GM13977 (cell line): ENCODE measurements at regions not wholly inside any gene's neighbourhood (a gene's known extent, or its start where the extent isn't known, plus 50 kb on each side); places are given as distances from the start of the nearest gene placed in this dataset.
"Not testable (repeated sequence)": the region's sequence is repeated elsewhere in the genome, so short reads cannot be mapped to it uniquely, and the experiment has no call there.

Experiments
- DNase-seq: peaks from one replicate; pipeline ENCODE4 v3.0.0; 2012; ENCODE audit warnings: low spot score
- in situ Hi-C: fragments of 300-500 bp; cut with MboI; formaldehyde crosslinking; loops from one replicate; pipeline ENCODE4 v1.12.0; 2022; ENCODE audit warnings: low sequenced_read_pairs, low pct_unique_long_range_greater_than_20kb, mixed read lengths, inconsistent platforms; ENCODE audit not compliant: unreplicated experiment
- TF ChIP-seq, protein P1 (sequence below): IDR thresholded peaks from 2 replicates; pipeline ENCODE4 v1.5.1; 2012; ENCODE audit warnings: mild to moderate bottlenecking, control low read depth; ENCODE audit not compliant: insufficient read depth; ENCODE audit errors: extremely low read depth, missing control alignments

DNA sequence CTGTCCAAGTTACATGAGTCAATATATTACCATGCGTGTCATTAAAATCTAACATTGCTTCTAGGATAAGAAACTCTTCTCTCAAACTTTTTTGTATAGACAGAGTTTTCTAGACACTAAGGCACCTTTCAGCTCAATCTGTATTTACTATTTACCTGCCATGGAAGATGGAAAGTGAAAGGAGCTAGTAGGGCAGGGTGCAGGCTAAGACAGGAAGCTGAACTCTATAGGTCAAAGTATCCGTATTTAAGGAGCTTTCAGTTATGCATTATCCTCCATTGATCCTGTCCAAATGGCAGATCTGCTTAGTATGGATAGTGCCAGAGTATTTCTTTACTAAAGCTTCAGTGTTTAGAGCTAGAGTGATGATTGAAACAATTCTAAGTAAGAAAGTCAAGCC lies 612.8 kb downstream of the IPMK start:
- DNase-seq: no peak
- in situ Hi-C loops: no loop called here
- TF ChIP-seq, protein P1, sequence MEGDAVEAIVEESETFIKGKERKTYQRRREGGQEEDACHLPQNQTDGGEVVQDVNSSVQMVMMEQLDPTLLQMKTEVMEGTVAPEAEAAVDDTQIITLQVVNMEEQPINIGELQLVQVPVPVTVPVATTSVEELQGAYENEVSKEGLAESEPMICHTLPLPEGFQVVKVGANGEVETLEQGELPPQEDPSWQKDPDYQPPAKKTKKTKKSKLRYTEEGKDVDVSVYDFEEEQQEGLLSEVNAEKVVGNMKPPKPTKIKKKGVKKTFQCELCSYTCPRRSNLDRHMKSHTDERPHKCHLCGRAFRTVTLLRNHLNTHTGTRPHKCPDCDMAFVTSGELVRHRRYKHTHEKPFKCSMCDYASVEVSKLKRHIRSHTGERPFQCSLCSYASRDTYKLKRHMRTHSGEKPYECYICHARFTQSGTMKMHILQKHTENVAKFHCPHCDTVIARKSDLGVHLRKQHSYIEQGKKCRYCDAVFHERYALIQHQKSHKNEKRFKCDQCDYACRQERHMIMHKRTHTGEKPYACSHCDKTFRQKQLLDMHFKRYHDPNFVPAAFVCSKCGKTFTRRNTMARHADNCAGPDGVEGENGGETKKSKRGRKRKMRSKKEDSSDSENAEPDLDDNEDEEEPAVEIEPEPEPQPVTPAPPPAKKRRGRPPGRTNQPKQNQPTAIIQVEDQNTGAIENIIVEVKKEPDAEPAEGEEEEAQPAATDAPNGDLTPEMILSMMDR: no peak

DNA sequence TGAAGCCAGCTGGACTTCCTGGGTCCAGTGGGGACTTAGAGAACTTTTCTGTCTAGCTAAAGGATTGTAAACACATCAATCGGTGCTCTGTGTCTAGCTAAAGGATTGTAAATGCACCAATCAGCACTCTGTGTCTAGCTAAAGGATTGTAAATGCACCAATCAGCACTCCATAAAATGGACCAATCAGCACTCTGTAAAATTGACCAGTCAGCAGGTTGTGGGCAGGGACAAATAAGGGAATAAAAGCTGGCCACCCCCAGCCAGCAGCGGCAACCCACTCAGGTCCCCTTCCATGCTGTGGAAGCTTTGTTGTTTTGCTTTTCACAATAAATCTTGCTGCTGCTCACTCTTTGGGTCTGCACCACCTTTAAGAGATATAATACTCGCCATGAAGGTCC lies 622.6 kb downstream of the IPMK start:
- in situ Hi-C loops: not testable (repeated sequence)

DNA sequence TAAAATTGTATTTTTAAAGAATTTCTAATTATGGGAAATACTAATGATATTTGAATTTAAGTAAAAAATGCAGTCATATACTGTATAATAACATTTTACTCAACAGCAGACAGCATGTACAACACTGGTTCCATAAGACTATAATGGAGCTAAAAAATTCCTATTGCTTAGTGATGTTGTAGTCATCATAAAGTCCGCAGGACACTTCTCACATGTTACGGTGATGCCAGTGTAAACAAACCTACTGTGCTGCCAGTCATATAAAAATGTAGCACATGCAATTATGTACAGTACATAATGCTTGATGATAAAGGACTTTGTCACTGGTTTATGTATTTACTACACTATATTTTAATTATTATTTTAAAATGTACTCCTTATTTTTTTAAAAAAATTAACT lies 629.3 kb downstream of the IPMK start:
- TF ChIP-seq, protein P1: no peak
- in situ Hi-C loops: no loop called here
- DNase-seq: no peak

More for the DNA sequence above, 622.6 kb downstream of the IPMK start:
- not testable (repeated sequence) for DNase-seq

DNA sequence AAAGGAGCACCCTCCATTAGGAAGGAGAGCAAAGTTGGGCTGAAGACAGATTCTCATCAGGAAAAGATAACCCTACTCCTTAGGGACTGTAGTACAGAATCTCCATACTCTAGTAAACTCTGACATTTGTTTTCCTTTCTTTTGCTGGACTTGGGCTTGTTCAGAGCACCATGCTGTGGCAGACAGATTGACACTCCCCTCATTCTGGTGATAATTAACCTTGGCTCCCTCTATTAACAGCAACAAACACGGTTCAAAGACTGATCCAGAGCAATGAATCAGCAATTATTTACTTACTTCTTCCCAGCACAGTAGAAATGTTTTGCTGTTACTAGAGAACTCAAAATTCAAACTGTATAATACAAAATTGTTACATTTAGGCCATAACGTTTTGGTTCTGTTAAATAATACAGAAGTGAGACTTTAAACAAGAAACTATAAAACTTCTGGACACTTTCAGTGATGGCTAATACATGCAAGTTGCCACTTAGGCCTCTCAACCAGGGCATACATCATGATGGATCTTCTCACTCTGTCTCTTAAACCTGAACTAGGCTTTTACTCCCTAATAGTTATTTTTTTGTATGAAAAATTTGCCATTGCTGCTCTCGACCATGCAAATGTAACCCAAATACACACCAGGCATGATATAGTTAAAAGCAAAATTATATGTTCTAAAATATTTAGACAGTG lies 639.0 kb downstream of the IPMK start:
- no peak for DNase-seq
- in situ Hi-C loops: no loop called here
- TF ChIP-seq, protein P1: no peak

DNA sequence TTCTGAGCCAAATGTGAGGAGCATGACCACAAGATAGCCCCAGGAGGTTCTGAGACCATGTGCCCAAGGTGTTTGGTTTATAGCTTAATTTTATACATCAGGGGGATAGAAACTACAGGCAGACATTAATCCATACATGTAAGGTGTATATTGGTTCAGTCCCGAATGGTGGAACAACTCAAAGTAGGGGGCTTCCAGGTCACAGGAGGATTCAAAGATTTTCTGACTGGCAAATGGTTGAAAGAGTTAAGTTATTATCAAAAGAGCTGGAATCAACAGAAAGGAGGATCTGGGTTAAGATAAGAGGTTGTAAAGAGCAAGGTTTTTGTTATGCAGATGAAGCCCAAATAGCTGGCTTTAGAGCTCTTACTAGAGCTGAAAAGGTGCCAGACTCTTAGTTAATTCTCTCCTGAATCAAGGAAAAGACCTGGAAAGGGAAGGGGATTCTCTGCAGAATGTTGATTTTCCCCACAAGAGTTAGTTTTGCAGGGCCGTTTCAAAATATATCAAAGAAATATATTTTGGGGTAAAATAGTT lies 640.0 kb downstream of the IPMK start:
- DNase-seq: no peak
- in situ Hi-C loops: no loop called here

DNA sequence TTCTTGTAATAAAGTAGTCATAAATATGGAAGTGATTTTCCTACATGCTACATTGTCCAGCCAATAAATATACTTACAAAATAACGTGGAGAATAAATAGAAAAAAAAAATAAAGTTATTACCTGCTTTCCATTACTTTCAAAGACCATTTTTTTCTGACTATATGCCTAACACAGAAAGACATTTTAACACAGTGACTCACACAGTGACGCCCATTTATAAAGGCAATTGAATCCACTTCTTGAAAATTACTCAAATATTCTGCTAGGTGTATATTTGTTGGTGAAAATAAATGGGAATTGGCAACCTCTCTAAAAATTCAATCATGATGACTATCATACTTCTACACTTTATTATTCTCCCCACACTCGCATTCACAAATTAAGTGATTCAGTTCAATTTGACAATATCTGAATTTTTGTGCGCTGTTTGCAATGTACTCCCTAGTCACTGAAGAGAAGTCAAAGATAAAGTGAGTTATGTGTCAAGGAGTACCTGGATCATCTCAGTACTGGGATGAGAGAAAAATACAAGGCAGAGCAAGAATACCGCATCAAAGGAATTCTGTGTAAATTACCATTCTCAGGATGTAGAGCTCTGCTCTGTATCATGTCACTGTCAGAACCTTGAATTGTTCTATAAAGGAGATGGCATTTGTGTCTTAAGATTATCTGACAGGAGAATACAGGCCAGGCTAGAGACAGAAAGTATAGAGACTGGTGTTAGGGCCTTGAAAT lies 642.7 kb downstream of the IPMK start:
- in situ Hi-C loops: no loop called here
- no peak for DNase-seq
- TF ChIP-seq, protein P1: no peak

More for the DNA sequence above, 640.0 kb downstream of the IPMK start:
- TF ChIP-seq, protein P1: no peak

DNA sequence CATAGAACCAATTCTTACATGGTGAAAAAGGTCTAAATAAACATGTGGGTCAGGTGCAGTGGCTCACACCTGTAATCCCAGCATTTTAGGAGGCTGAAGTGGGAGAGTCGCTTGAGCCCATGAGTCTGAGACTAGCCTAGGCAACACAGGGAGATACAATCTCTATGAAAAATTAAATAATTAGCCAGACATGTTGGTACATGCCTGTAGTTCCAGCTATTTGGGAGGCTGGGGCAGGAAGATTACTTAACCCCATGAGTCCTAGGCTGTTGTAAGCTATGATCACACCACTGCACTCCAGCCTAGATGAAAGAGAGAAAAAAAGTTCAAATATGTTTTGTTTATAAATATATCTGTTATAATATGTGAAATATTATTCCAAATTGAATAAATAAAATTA lies 643.6 kb downstream of the IPMK start:
- TF ChIP-seq, protein P1: no peak
- in situ Hi-C loops: no loop called here
- no peak for DNase-seq
